Neuronal stem cell (in vitro differentiated cells): ENCODE measurements at regions not wholly inside any gene's neighbourhood (a gene's known extent, or its start where the extent isn't known, plus 50 kb on each side); places are given as distances from the start of the nearest gene placed in this dataset.

Experiments
- DNase-seq: peaks from one replicate; pipeline ENCODE4 v3.0.0-alpha.2; 2013; ENCODE audit warnings: low spot score
- H2AFZ ChIP-seq: one replicate; pipeline ENCODE4 v1.6.1; 2013; ENCODE audit warnings: mild to moderate bottlenecking, low read length, inconsistent platforms
- H2AK5ac ChIP-seq: 2 replicates; pipeline ENCODE4 v1.6.1; 2013; ENCODE audit warnings: low read depth, mild to moderate bottlenecking, inconsistent platforms, low read length, moderate library complexity, mixed read lengths
- H2BK120ac ChIP-seq: 2 replicates; pipeline ENCODE4 v1.6.1; 2013; ENCODE audit warnings: low read depth, mild to moderate bottlenecking, inconsistent platforms, low read length, moderate library complexity, mixed read lengths
- H2BK12ac ChIP-seq: one replicate; pipeline ENCODE4 v1.6.1; 2013; ENCODE audit warnings: low read length, inconsistent platforms
- H2BK15ac ChIP-seq: 2 replicates; pipeline ENCODE4 v1.6.1; 2013; ENCODE audit warnings: mild to moderate bottlenecking, low read length, inconsistent platforms, mixed read lengths
- H2BK5ac ChIP-seq: one replicate; pipeline ENCODE4 v1.6.1; 2013; ENCODE audit warnings: inconsistent platforms, mild to moderate bottlenecking, low read length, moderate library complexity
- H3K14ac ChIP-seq: one replicate; pipeline ENCODE4 v1.6.1; 2013; ENCODE audit warnings: low read length, inconsistent platforms
- H3K18ac ChIP-seq: 2 replicates; pipeline ENCODE4 v1.6.1; 2013; ENCODE audit warnings: low read length, inconsistent platforms
- H3K23ac ChIP-seq: 2 replicates; pipeline ENCODE4 v1.6.1; 2013; ENCODE audit warnings: low read depth, mild to moderate bottlenecking, mixed read lengths, low read length, inconsistent platforms; ENCODE audit not compliant: poor library complexity
- H3K27ac ChIP-seq: replicated peaks from 3 replicates; pipeline ENCODE4 v1.5.1; 2013; ENCODE audit warnings: low read length, inconsistent platforms
- H3K27me3 ChIP-seq, 3 experiments: 2 replicates each; pipeline ENCODE4 v1.6.1; 2013; ENCODE audit warnings: low read length in 3 of 3, mild to moderate bottlenecking in 2 of 3, inconsistent platforms in 1 of 3, low read depth in 1 of 3, mixed read lengths in 1 of 3, moderate library complexity in 1 of 3; ENCODE audit not compliant: control insufficient read depth in 3 of 3, insufficient read depth in 3 of 3
- H3K36me3 ChIP-seq, 2 donors: replicated peaks in 1 of 2; 2 replicates each; pipeline ENCODE4 v1.6.1; 2013; ENCODE audit warnings: low read length in 2 of 2; ENCODE audit not compliant: control insufficient read depth in 2 of 2, insufficient read depth in 2 of 2
- H3K4ac ChIP-seq: 2 replicates; pipeline ENCODE4 v1.6.1; 2013; ENCODE audit warnings: inconsistent platforms, mild to moderate bottlenecking, low read length, moderate library complexity
- H3K4me1 ChIP-seq, 2 donors: 1 replicate in 1 of 2; 2 replicates in 1 of 2; pipeline ENCODE4 v1.6.1; 2013; ENCODE audit warnings: low read length in 2 of 2, low read depth in 1 of 2; ENCODE audit not compliant: control insufficient read depth in 2 of 2, insufficient read depth in 1 of 2
- H3K4me2 ChIP-seq: one replicate; pipeline ENCODE4 v1.6.1; 2013; ENCODE audit warnings: mild to moderate bottlenecking, low read length, inconsistent platforms; ENCODE audit not compliant: insufficient read depth, poor library complexity, severe bottlenecking
- H3K4me3 ChIP-seq, 2 donors: 2 replicates each; pipeline ENCODE4 v1.5.1; 2013; ENCODE audit warnings: low read length in 2 of 2, mild to moderate bottlenecking in 2 of 2, inconsistent platforms in 1 of 2, moderate library complexity in 1 of 2
- H3K79me1 ChIP-seq: one replicate; pipeline ENCODE4 v1.6.1; 2013; ENCODE audit warnings: low read depth, mild to moderate bottlenecking, inconsistent platforms, low read length, moderate library complexity
- H3K9ac ChIP-seq: one replicate; pipeline ENCODE4 v1.6.1; 2013; ENCODE audit warnings: mild to moderate bottlenecking, low read depth, low read length, inconsistent platforms; ENCODE audit not compliant: poor library complexity
- H3K9me3 ChIP-seq, 2 donors: replicated peaks in 1 of 2; 2 replicates each; pipeline versions ENCODE3 to v1.6.1; 2013; ENCODE audit warnings: low read length in 2 of 2, mild to moderate bottlenecking in 2 of 2, inconsistent platforms in 1 of 2, low read depth in 1 of 2, mixed read lengths in 1 of 2, moderate library complexity in 1 of 2; ENCODE audit not compliant: control insufficient read depth in 2 of 2, insufficient read depth in 1 of 2
- H4K8ac ChIP-seq: one replicate; pipeline ENCODE4 v1.6.1; 2013; ENCODE audit warnings: low read depth, mild to moderate bottlenecking, inconsistent platforms, low read length, moderate library complexity
- H4K91ac ChIP-seq: one replicate; pipeline ENCODE4 v1.6.1; 2013; ENCODE audit warnings: low read length, low read depth, mild to moderate bottlenecking, inconsistent platforms; ENCODE audit not compliant: poor library complexity
- WGBS, 2 donors: extraction: QIAGEN DNeasy Blood & Tissue Kit; methylation state at CpG; one replicate each; pipeline ENCODE4 v1.1.7; 2013; ENCODE audit warnings: missing lambda C conversion rate in 2 of 2, mixed read lengths in 1 of 2; ENCODE audit not compliant: insufficient read length in 2 of 2, insufficient replicate concordance in 1 of 2; ENCODE audit errors: extremely low coverage in 2 of 2; 5-methylcytosine and 5-hydroxymethylcytosine counted together

GRCh38 chr13:22168437-22169190, 497.7 kb downstream of the FGF9 start:
- Histone ChIP-seq H2AFZ (no peak overlapping the region), H3K23ac (no peak overlapping the region), H3K79me1 (no peaks in the 10 kb centered on the region), H2BK5ac (no peak overlapping the region), H3K4me1 (peaks cover 0 to 2% of the 10 kb centered on the region in 2 donors), H3K14ac (no peak overlapping the region), H3K9ac (no peak overlapping the region), H4K91ac (no peak overlapping the region), H3K18ac (no peak overlapping the region), H3K4ac (no peak overlapping the region), H2BK15ac (no peak overlapping the region), H3K27me3 (no peaks in the 10 kb centered on the region), H3K9me3 (no peaks in the 10 kb centered on the region), H2BK120ac (no peak overlapping the region), H2BK12ac (no peak overlapping the region), H4K8ac (no peak overlapping the region), H3K27ac (no peak overlapping the region), H3K36me3 (no peaks in the 10 kb centered on the region), H2AK5ac (no peak overlapping the region), H3K4me2 (no peak overlapping the region), H3K4me3 (no peak overlapping the region)
- WGBS, 2 donors = no CpG with 5 or more reads among the region's 11 CpGs
- DNase-seq = no peak

- Histone ChIP-seq H2BK120ac (no peak overlapping the region), H4K8ac (no peak overlapping the region), H3K27ac (no peak overlapping the region), H3K4me1 (peaks cover 0 to 2% of the 10 kb centered on the region in 2 donors), H3K18ac (no peak overlapping the region), H3K23ac (no peak overlapping the region), H3K4ac (no peak overlapping the region), H2BK12ac (no peak overlapping the region), H3K4me2 (no peak overlapping the region), H3K4me3 (no peak overlapping the region), H4K91ac (no peak overlapping the region), H3K27me3 (no peaks in the 10 kb centered on the region), H3K9ac (no peak overlapping the region), H3K9me3 (no peaks in the 10 kb centered on the region), H2AFZ (no peak overlapping the region), H2BK5ac (no peak overlapping the region), H2BK15ac (no peak overlapping the region), H3K14ac (no peak overlapping the region), H2AK5ac (no peak overlapping the region), H3K79me1 (no peaks in the 10 kb centered on the region), H3K36me3 (no peaks in the 10 kb centered on the region)
- WGBS, 2 donors = no CpG with 5 or more reads among the region's 2 CpGs
- DNase-seq = no peak
Measured at GRCh38 chr13:22169473-22169872, 498.6 kb downstream of the FGF9 start.

- no peak overlapping the region for H3K9ac ChIP-seq
- H3K4me3 ChIP-seq = no peak overlapping the region
- H2BK120ac ChIP-seq = no peak overlapping the region
- no peaks in the 10 kb centered on the region for H3K36me3 ChIP-seq
- no peak overlapping the region for H3K4me2 ChIP-seq
- no peak overlapping the region for H2BK15ac ChIP-seq
- H3K4me1 ChIP-seq = peaks cover 0 to 2% of the 10 kb centered on the region in 2 donors
- H3K18ac ChIP-seq = no peak overlapping the region
- H4K8ac ChIP-seq = no peak overlapping the region
- H2BK5ac ChIP-seq = no peak overlapping the region
- no peak overlapping the region for H2AFZ ChIP-seq
- H2BK12ac ChIP-seq = no peak overlapping the region
- H3K14ac ChIP-seq = no peak overlapping the region
- H3K23ac ChIP-seq = no peak overlapping the region
- no peak overlapping the region for H2AK5ac ChIP-seq
- no peaks in the 10 kb centered on the region for H3K79me1 ChIP-seq
- H3K4ac ChIP-seq = no peak overlapping the region
- H3K27me3 ChIP-seq = no peaks in the 10 kb centered on the region
- DNase-seq = no peak
- WGBS, 2 donors = no CpG with 5 or more reads among the region's 2 CpGs
- H3K9me3 ChIP-seq = no peaks in the 10 kb centered on the region
- H4K91ac ChIP-seq = no peak overlapping the region
- no peak overlapping the region for H3K27ac ChIP-seq
Measured at GRCh38 chr13:22173610-22174009, 502.7 kb downstream of the FGF9 start.

GRCh38 chr13:22175241-22175640, 504.4 kb downstream of the FGF9 start:
- no peaks in the 10 kb centered on the region for H3K36me3 ChIP-seq
- no peak overlapping the region for H3K23ac ChIP-seq
- no peak overlapping the region for H3K9ac ChIP-seq
- no peak overlapping the region for H4K91ac ChIP-seq
- no peaks in the 10 kb centered on the region for H3K79me1 ChIP-seq
- no peak overlapping the region for H3K4ac ChIP-seq
- no peak overlapping the region for H2AK5ac ChIP-seq
- no peak overlapping the region for H2BK12ac ChIP-seq
- no CpG with 5 or more reads among the region's 8 CpGs for WGBS, 2 donors
- H3K4me3 ChIP-seq = no peak overlapping the region
- H2BK5ac ChIP-seq = no peak overlapping the region
- no peaks in the 10 kb centered on the region for H3K4me1 ChIP-seq
- H3K4me2 ChIP-seq = no peak overlapping the region
- H3K27ac ChIP-seq = no peak overlapping the region
- H2AFZ ChIP-seq = no peak overlapping the region
- H2BK15ac ChIP-seq = no peak overlapping the region
- H3K9me3 ChIP-seq = peaks cover 0 to 2% of the 10 kb centered on the region in 2 donors
- H3K27me3 ChIP-seq = no peaks in the 10 kb centered on the region
- no peak overlapping the region for H3K18ac ChIP-seq
- no peak overlapping the region for H2BK120ac ChIP-seq
- H4K8ac ChIP-seq = no peak overlapping the region
- DNase-seq = no peak
- H3K14ac ChIP-seq = no peak overlapping the region
